ENCODE measurements at regions not wholly inside any gene's neighbourhood (a gene's known extent, or its start where the extent isn't known, plus 50 kb on each side); places are given as distances from the start of the nearest gene placed in this dataset.

GRCh38 chrX:2629316-2630007 lies 61.6 kb upstream of the CD99 start:
- DNase-seq (no peak), ATAC-seq (no peak)
- intact Hi-C loops (cut with DNase I) = no loop called here
- Histone ChIP-seq H3K27ac (peak overlapping the region; percentile 58), H3K9me3 (no peaks in the 10 kb centered on the region), H3K4me3 (no peak overlapping the region), H3K36me3 (peaks cover 23% of the 10 kb centered on the region), H3K4me1 (no peaks in the 10 kb centered on the region), H3K27me3 (no peaks in the 10 kb centered on the region)
- no peak for TF ChIP-seq CTCF (IDR thresholded peaks at IDR 0.05)

- DNase-seq (no peak), ATAC-seq (no peak)
- H3K4me3 ChIP-seq = no peak overlapping the region
- H3K27me3 ChIP-seq = no peaks in the 10 kb centered on the region
- intact Hi-C loops (cut with DNase I) = no loop called here
- H3K9me3 ChIP-seq = no peaks in the 10 kb centered on the region
- peak overlapping the region; percentile 58 for H3K27ac ChIP-seq
- TF ChIP-seq CTCF (IDR thresholded peaks at IDR 0.05) = no peak
- peaks cover 29% of the 10 kb centered on the region for H3K36me3 ChIP-seq
- H3K4me1 ChIP-seq = no peaks in the 10 kb centered on the region
Observed at GRCh38 chrX:2628751-2629315, 62.3 kb upstream of the CD99 start.

- no peaks in the 10 kb centered on the region for H3K9me3 ChIP-seq
- H3K4me1 ChIP-seq = no peaks in the 10 kb centered on the region
- H3K4me3 ChIP-seq = no peak overlapping the region
- ATAC-seq (peak; percentile 64), DNase-seq (no peak)
- H3K27me3 ChIP-seq = no peaks in the 10 kb centered on the region
- peaks cover 44% of the 10 kb centered on the region for H3K36me3 ChIP-seq
- intact Hi-C loops (cut with DNase I) = no loop called here
- TF ChIP-seq CTCF (IDR thresholded peaks at IDR 0.05) = peak; percentile 50
- H3K27ac ChIP-seq = no peak overlapping the region
Observed at GRCh38 chrX:2627272-2627867, 63.7 kb upstream of the CD99 start.

GRCh38 chrX:2626750-2627149 lies 64.3 kb upstream of the CD99 start:
- Histone ChIP-seq H3K27me3 (no peaks in the 10 kb centered on the region), H3K36me3 (peaks cover 47% of the 10 kb centered on the region), H3K27ac (no peak overlapping the region), H3K4me3 (no peak overlapping the region), H3K4me1 (no peaks in the 10 kb centered on the region), H3K9me3 (no peaks in the 10 kb centered on the region)
- DNase-seq = no peak
- no peak for ATAC-seq
- intact Hi-C loops (cut with DNase I) = no loop called here
- no peak for TF ChIP-seq CTCF (IDR thresholded peaks at IDR 0.05)

- Histone ChIP-seq H3K36me3 (peaks cover 66% of the 10 kb centered on the region), H3K4me1 (no peaks in the 10 kb centered on the region), H3K27ac (no peak overlapping the region), H3K9me3 (no peaks in the 10 kb centered on the region), H3K4me3 (no peak overlapping the region), H3K27me3 (no peaks in the 10 kb centered on the region)
- ATAC-seq = no peak
- intact Hi-C loops (cut with DNase I) = no loop called here
- TF ChIP-seq CTCF (IDR thresholded peaks at IDR 0.05) = no peak
- DNase-seq = no peak
Observed at GRCh38 chrX:2620576-2620975, 70.5 kb upstream of the CD99 start.

Data from upper lobe of right lung (tissue), 1 donor.